NCI-H146 treated with DMSO at 0.1 percent for 48 hours (cell line): ENCODE measurements at regions not wholly inside any gene's neighbourhood (a gene's known extent, or its start where the extent isn't known, plus 50 kb on each side); places are given as distances from the start of the nearest gene placed in this dataset.
A peak's percentile ranks its signal among the peaks of the same experiment; 100 is the strongest.
"Not testable (repeated sequence)": the region's sequence is repeated elsewhere in the genome, so short reads cannot be mapped to it uniquely, and the experiment has no call there.

Source experiments
- DNase-seq: peaks from one replicate; lab custom pipeline; 2025; ENCODE audit not compliant: unreplicated experiment; lab: John Stamatoyannopoulos, UW

- DNase-seq, result no peak
These were observed 341.0 kb downstream of the KCNJ2 start for GRCh38 chr17:70510288-70510687.

- no peak for DNase-seq
These were observed 348.5 kb downstream of the KCNJ2 start for GRCh38 chr17:70517816-70518215.

GRCh38 chr17:70519300-70519699 is 350.0 kb downstream of the KCNJ2 start:
- DNase-seq, result no peak

- peak; percentile 92 for DNase-seq
These were observed 351.1 kb downstream of the KCNJ2 start for GRCh38 chr17:70520447-70520846.

- no peak for DNase-seq
These were observed 351.6 kb downstream of the KCNJ2 start for GRCh38 chr17:70520956-70521355.

- DNase-seq, result no peak
These were observed 352.5 kb downstream of the KCNJ2 start for GRCh38 chr17:70521821-70522256.

- no peak for DNase-seq
These were observed 354.1 kb downstream of the KCNJ2 start for GRCh38 chr17:70523426-70523825.

GRCh38 chr17:70525035-70525434 is 355.7 kb downstream of the KCNJ2 start:
- not testable (repeated sequence) for DNase-seq

GRCh38 chr17:70525961-70526360 is 356.6 kb downstream of the KCNJ2 start:
- no peak for DNase-seq

- DNase-seq, result no peak
These were observed 358.1 kb downstream of the KCNJ2 start for GRCh38 chr17:70527364-70527888.

- DNase-seq, result no peak
These were observed 364.1 kb downstream of the KCNJ2 start for GRCh38 chr17:70533427-70533826.

- DNase-seq, result no peak
These were observed 366.7 kb downstream of the KCNJ2 start for GRCh38 chr17:70535986-70536385.

- no peak for DNase-seq
These were observed 370.0 kb downstream of the KCNJ2 start for GRCh38 chr17:70539132-70539924.

- no peak for DNase-seq
These were observed 373.5 kb downstream of the KCNJ2 start for GRCh38 chr17:70542876-70543275.

GRCh38 chr17:70544317-70544716 is 375.0 kb downstream of the KCNJ2 start:
- DNase-seq, result no peak

- peak; percentile 17 for DNase-seq
These were observed 383.1 kb downstream of the KCNJ2 start for GRCh38 chr17:70552230-70552981.

GRCh38 chr17:70552982-70553334 is 383.6 kb downstream of the KCNJ2 start:
- DNase-seq, result no peak

- no peak for DNase-seq
These were observed 386.4 kb downstream of the KCNJ2 start for GRCh38 chr17:70555723-70556122.

GRCh38 chr17:70558821-70559220 is 389.5 kb downstream of the KCNJ2 start:
- DNase-seq, result no peak

GRCh38 chr17:70560471-70560870 is 391.1 kb downstream of the KCNJ2 start:
- DNase-seq, result no peak

- DNase-seq, result no peak
These were observed 392.8 kb downstream of the KCNJ2 start for GRCh38 chr17:70562137-70562536.

GRCh38 chr17:70563281-70563820 is 394.0 kb downstream of the KCNJ2 start:
- DNase-seq, result no peak
